ENCODE measurements at regions not wholly inside any gene's neighbourhood (a gene's known extent, or its start where the extent isn't known, plus 50 kb on each side); places are given as distances from the start of the nearest gene placed in this dataset.

GRCh38 chr19:21610341-21610740 is 104.9 kb downstream of the ZNF429 start:
- Mint-ChIP-seq H3K27me3 (ENCODE audit: low read depth in 3 of 3) (peaks cover 0 to 2% (median 0%) of the 10 kb centered on the region in 3 donors), H3K9me3 (peaks cover 9 to 41% (median 26%) of the 10 kb centered on the region in 7 donors), H3K27ac (no peak overlapping the region), H3K4me1 (peaks cover 6% of the 10 kb centered on the region), H3K4me3 (no peak overlapping the region), H3K36me3 (no peaks in the 10 kb centered on the region)
- Histone ChIP-seq H3K4me2 (replicated peaks; ENCODE audit: extremely low read depth, low read length, poor library complexity, severe bottlenecking) (no peak overlapping the region), H3K79me2 (ENCODE audit: insufficient read depth, low read length) (no peaks in the 10 kb centered on the region), H3K36me3 (replicated peaks in 1 of 2; ENCODE audit: control insufficient read depth in 1 of 2, insufficient read depth in 2 of 2, low read length in 2 of 2) (no peaks in the 10 kb centered on the region), H3K9ac (ENCODE audit: insufficient read depth, low read length, poor library complexity, severe bottlenecking) (no peak overlapping the region), H3K27ac (ENCODE audit: low read depth in 1 of 2, low read length in 2 of 2) (no peak overlapping the region), H4K20me1 (ENCODE audit: insufficient read depth, low read length) (no peaks in the 10 kb centered on the region), H3K4me1 (ENCODE audit: control insufficient read depth in 1 of 2, insufficient read depth in 2 of 2, low read length in 2 of 2) (peaks cover 0 to 3% of the 10 kb centered on the region in 2 donors), H3K9me3 (replicated peaks in 1 of 2; ENCODE audit: control insufficient read depth in 1 of 2, insufficient read depth in 1 of 2, low read length in 2 of 2) (peaks cover 0 to 9% of the 10 kb centered on the region in 2 donors), H3K4me3 (replicated peaks in 1 of 3; ENCODE audit: low read depth in 2 of 3, low read length in 3 of 3) (no peak overlapping the region), H3K27me3 (ENCODE audit: control insufficient read depth in 2 of 2, insufficient read depth in 2 of 2, low read length in 2 of 2) (no peaks in the 10 kb centered on the region), H2AFZ (ENCODE audit: insufficient read depth, low read depth, low read length, poor library complexity, severe bottlenecking) (no peak overlapping the region)
- 29% methylated on average over 2 of the region's 3 CpGs for WGBS (ENCODE audit: insufficient coverage)
- no peak for TF ChIP-seq CTCF (IDR thresholded peaks at IDR 0.05)
- intact Hi-C loops (cut with micrococcal nuclease) = no loop called here
- DNase-seq = no peak

GRCh38 chr19:21608571-21608970 is 103.2 kb downstream of the ZNF429 start:
- Mint-ChIP-seq H3K9me3 (peaks cover under 1 to 26% (median 10%) of the 10 kb centered on the region in 7 donors), H3K27me3 (ENCODE audit: low read depth in 3 of 3) (no peaks in the 10 kb centered on the region), H3K4me3 (no peak overlapping the region), H3K27ac (no peak overlapping the region), H3K36me3 (no peaks in the 10 kb centered on the region), H3K4me1 (peaks cover 19% of the 10 kb centered on the region)
- Histone ChIP-seq H3K27ac (ENCODE audit: low read depth in 1 of 2, low read length in 2 of 2) (no peak overlapping the region), H3K36me3 (replicated peaks in 1 of 2; ENCODE audit: control insufficient read depth in 1 of 2, insufficient read depth in 2 of 2, low read length in 2 of 2) (no peaks in the 10 kb centered on the region), H3K9ac (ENCODE audit: insufficient read depth, low read length, poor library complexity, severe bottlenecking) (no peak overlapping the region), H3K27me3 (ENCODE audit: control insufficient read depth in 2 of 2, insufficient read depth in 2 of 2, low read length in 2 of 2) (no peaks in the 10 kb centered on the region), H3K4me1 (ENCODE audit: control insufficient read depth in 1 of 2, insufficient read depth in 2 of 2, low read length in 2 of 2) (peaks cover 8 to 17% of the 10 kb centered on the region in 2 donors), H3K79me2 (ENCODE audit: insufficient read depth, low read length) (no peaks in the 10 kb centered on the region), H2AFZ (ENCODE audit: insufficient read depth, low read depth, low read length, poor library complexity, severe bottlenecking) (no peak overlapping the region), H3K4me3 (replicated peaks in 1 of 3; ENCODE audit: low read depth in 2 of 3, low read length in 3 of 3) (no peak overlapping the region), H4K20me1 (ENCODE audit: insufficient read depth, low read length) (no peaks in the 10 kb centered on the region), H3K4me2 (replicated peaks; ENCODE audit: extremely low read depth, low read length, poor library complexity, severe bottlenecking) (no peak overlapping the region), H3K9me3 (replicated peaks in 1 of 2; ENCODE audit: control insufficient read depth in 1 of 2, insufficient read depth in 1 of 2, low read length in 2 of 2) (no peaks in the 10 kb centered on the region)
- no peak for DNase-seq
- intact Hi-C loops (cut with micrococcal nuclease) = no loop called here
- WGBS (ENCODE audit: insufficient coverage) = 83% methylated on average over 2 of the region's 2 CpGs
- TF ChIP-seq CTCF (IDR thresholded peaks at IDR 0.05) = no peak
